ENCODE measurements at regions not wholly inside any gene's neighbourhood (a gene's known extent, or its start where the extent isn't known, plus 50 kb on each side); places are given as distances from the start of the nearest gene placed in this dataset.

DNA sequence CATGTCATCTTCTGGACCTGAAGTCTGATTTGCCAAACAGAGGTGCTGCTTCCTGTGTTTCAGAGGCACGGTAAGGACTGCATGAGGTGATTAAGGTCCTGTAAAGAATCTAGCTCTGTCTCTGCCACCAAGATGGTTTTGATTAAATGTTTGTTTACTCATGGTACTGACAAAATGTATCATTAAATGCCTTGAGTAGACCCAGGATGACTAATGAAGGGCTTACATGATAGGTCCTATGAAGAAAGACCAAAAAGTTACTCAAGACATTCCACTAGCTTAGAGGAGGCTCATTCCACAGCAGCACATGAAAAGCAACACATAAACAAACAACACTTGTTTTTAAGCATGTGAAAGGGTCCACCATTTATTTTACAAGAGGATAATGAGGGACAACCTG lies 100.9 kb downstream of the BOD1 start:
- TF ChIP-seq POLR2A (IDR thresholded peaks at IDR 0.05) (no peak), EP300 (IDR thresholded peaks at IDR 0.05) (no peak), POLR2AphosphoS5 (IDR thresholded peaks at IDR 0.05) (no peak)
- TF ChIP-seq, protein P1, sequence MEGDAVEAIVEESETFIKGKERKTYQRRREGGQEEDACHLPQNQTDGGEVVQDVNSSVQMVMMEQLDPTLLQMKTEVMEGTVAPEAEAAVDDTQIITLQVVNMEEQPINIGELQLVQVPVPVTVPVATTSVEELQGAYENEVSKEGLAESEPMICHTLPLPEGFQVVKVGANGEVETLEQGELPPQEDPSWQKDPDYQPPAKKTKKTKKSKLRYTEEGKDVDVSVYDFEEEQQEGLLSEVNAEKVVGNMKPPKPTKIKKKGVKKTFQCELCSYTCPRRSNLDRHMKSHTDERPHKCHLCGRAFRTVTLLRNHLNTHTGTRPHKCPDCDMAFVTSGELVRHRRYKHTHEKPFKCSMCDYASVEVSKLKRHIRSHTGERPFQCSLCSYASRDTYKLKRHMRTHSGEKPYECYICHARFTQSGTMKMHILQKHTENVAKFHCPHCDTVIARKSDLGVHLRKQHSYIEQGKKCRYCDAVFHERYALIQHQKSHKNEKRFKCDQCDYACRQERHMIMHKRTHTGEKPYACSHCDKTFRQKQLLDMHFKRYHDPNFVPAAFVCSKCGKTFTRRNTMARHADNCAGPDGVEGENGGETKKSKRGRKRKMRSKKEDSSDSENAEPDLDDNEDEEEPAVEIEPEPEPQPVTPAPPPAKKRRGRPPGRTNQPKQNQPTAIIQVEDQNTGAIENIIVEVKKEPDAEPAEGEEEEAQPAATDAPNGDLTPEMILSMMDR (IDR thresholded peaks at IDR 0.05): no peak
